ENCODE measurements at regions not wholly inside any gene's neighbourhood (a gene's known extent, or its start where the extent isn't known, plus 50 kb on each side); places are given as distances from the start of the nearest gene placed in this dataset.
A peak's percentile ranks its signal among the peaks of the same experiment; 100 is the strongest.

DNA sequence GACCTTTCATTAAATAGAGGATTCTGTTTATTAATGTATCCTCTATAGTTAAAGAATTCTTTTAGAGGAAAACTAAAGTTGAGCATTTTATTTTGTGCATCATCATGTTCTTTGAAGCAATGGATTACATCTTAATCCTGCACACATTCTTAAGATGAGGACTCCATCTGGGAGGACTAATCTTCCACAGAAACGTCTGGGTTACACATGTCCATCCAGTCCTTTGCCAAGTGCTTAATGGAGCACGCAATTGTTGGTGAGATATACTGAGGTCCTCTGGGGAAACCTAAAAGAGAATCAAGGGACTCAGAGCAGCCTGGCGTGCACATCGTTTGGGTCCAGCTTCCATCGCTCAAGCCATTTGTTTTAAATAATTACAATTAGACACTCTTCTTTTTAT, 115.1 kb upstream of the SFRP2 start (continued):
- TF ChIP-seq, protein P1, sequence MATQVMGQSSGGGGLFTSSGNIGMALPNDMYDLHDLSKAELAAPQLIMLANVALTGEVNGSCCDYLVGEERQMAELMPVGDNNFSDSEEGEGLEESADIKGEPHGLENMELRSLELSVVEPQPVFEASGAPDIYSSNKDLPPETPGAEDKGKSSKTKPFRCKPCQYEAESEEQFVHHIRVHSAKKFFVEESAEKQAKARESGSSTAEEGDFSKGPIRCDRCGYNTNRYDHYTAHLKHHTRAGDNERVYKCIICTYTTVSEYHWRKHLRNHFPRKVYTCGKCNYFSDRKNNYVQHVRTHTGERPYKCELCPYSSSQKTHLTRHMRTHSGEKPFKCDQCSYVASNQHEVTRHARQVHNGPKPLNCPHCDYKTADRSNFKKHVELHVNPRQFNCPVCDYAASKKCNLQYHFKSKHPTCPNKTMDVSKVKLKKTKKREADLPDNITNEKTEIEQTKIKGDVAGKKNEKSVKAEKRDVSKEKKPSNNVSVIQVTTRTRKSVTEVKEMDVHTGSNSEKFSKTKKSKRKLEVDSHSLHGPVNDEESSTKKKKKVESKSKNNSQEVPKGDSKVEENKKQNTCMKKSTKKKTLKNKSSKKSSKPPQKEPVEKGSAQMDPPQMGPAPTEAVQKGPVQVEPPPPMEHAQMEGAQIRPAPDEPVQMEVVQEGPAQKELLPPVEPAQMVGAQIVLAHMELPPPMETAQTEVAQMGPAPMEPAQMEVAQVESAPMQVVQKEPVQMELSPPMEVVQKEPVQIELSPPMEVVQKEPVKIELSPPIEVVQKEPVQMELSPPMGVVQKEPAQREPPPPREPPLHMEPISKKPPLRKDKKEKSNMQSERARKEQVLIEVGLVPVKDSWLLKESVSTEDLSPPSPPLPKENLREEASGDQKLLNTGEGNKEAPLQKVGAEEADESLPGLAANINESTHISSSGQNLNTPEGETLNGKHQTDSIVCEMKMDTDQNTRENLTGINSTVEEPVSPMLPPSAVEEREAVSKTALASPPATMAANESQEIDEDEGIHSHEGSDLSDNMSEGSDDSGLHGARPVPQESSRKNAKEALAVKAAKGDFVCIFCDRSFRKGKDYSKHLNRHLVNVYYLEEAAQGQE (IDR thresholded peaks at IDR 0.05; ENCODE audit: unreplicated experiment), result no peak
- TF ChIP-seq ZNF114 (CRISPR knock-in tag; IDR thresholded peaks at IDR 0.05), result no peak
- no peak for TF ChIP-seq NANOG (IDR thresholded peaks at IDR 0.05; ENCODE audit: borderline replicate concordance)
- TF ChIP-seq EZH2phosphoT487 (IDR thresholded peaks at IDR 0.05; ENCODE audit: unreplicated experiment), result no peak
- TF ChIP-seq CTCF (conservative IDR thresholded peaks at IDR 0.05; ENCODE audit: low read depth in 2 of 2), result no peak
- TF ChIP-seq CREB1 (CRISPR knock-in tag; IDR thresholded peaks at IDR 0.05; ENCODE audit: low read depth), result no peak
- no peak for TF ChIP-seq POLR2AphosphoS5 (IDR thresholded peaks at IDR 0.05; ENCODE audit: low read depth)

GRCh38 chr4:153901220-153901619, 112.3 kb upstream of the SFRP2 start:
- Mint-ChIP-seq H3K9me3 (no peaks in the 10 kb centered on the region; the same call in 2 of the 3 replicates), H3K4me1 (no peaks in the 10 kb centered on the region), H3K4me3 (no peak overlapping the region), H3K27me3 (ENCODE audit: insufficient read depth, low read depth, poor library complexity) (no peaks in the 10 kb centered on the region), H3K27ac (peak overlapping the region; percentile 3), H3K36me3 (ENCODE audit: low read depth) (no peaks in the 10 kb centered on the region)
- no peaks in the 10 kb centered on the region for H3K79me2 ChIP-seq (replicated peaks; ENCODE audit: insufficient read depth)
- H3K4me2 ChIP-seq, result no peak overlapping the region
- no peaks in the 10 kb centered on the region for H3K4me1 ChIP-seq (ENCODE audit: insufficient read depth)
- no peak overlapping the region for H3K27ac ChIP-seq (ENCODE audit: low read depth)
- H3K9me2 ChIP-seq (ENCODE audit: insufficient read depth), result peaks cover 9% of the 10 kb centered on the region; the same call in 1 of the 2 replicates
- ATAC-seq (no peak), DNase-seq (ENCODE audit: low spot score) (no peak)
- H3K27me3 ChIP-seq (ENCODE audit: insufficient read depth), result no peaks in the 10 kb centered on the region
- no peak overlapping the region for H3K4me3 ChIP-seq
- no peak for TF ChIP-seq CREB1 (CRISPR knock-in tag; IDR thresholded peaks at IDR 0.05; ENCODE audit: low read depth)
- no peak for TF ChIP-seq STAT1 (IDR thresholded peaks at IDR 0.05; ENCODE audit: unreplicated experiment)
- TF ChIP-seq POLR2AphosphoS5 (IDR thresholded peaks at IDR 0.05; ENCODE audit: low read depth), result no peak
- no peak for TF ChIP-seq ZNF114 (CRISPR knock-in tag; IDR thresholded peaks at IDR 0.05)
- no peak for TF ChIP-seq NANOG (IDR thresholded peaks at IDR 0.05; ENCODE audit: borderline replicate concordance)
- TF ChIP-seq, protein P1 (IDR thresholded peaks at IDR 0.05; ENCODE audit: unreplicated experiment), result no peak
- TF ChIP-seq CTCF (conservative IDR thresholded peaks at IDR 0.05; ENCODE audit: low read depth in 2 of 2), result no peak
- TF ChIP-seq ETS1 (IDR thresholded peaks at IDR 0.05), result no peak
- TF ChIP-seq ZNF331 (CRISPR knock-in tag; IDR thresholded peaks at IDR 0.05; ENCODE audit: low read depth), result no peak
- no peaks in the 10 kb centered on the region for H3F3A ChIP-seq (replicated peaks; ENCODE audit: low read depth)
- H2AFZ ChIP-seq, result no peak overlapping the region
- H3K36me3 ChIP-seq (ENCODE audit: insufficient read depth), result no peaks in the 10 kb centered on the region
- H4K20me1 ChIP-seq (replicated peaks; ENCODE audit: insufficient read depth), result no peaks in the 10 kb centered on the region
